ENCODE measurements at regions not wholly inside any gene's neighbourhood (a gene's known extent, or its start where the extent isn't known, plus 50 kb on each side); places are given as distances from the start of the nearest gene placed in this dataset.

DNA sequence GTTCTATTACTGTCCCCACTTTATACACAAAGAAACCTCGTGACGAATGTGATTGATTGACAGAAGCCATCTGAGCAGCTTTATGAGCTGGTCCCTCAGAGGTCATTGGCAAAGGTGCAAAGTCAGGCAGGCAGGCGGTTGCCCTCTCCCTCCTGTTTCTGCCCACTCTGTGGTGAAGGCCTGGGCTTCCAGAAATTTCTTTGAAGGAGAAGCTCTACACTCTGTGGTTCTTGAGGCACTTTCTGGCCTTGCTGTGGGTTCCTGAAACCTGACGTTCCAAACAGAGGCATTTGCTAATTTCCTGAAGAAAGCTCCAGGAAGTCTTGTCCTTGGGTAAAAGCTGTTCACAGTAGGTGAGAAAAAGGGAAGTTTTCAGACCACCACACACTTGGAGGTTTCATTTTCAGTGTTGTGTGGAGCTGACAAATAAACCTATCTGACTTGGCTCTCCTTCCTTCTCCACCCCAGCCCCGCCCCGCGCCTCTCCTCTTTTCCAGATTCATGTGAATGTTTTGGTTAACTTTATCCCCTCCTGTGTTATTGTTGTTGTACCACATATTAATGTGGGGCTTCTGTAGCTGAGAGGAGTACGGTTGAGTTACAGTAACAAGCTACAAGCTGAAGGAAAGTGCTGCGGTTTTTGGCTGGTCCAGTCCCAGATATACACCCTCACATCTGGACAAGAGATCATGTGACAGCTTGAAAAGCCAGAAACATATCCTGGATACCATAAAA, 274.1 kb downstream of the CLIC5 start:
- TF ChIP-seq, protein P1, sequence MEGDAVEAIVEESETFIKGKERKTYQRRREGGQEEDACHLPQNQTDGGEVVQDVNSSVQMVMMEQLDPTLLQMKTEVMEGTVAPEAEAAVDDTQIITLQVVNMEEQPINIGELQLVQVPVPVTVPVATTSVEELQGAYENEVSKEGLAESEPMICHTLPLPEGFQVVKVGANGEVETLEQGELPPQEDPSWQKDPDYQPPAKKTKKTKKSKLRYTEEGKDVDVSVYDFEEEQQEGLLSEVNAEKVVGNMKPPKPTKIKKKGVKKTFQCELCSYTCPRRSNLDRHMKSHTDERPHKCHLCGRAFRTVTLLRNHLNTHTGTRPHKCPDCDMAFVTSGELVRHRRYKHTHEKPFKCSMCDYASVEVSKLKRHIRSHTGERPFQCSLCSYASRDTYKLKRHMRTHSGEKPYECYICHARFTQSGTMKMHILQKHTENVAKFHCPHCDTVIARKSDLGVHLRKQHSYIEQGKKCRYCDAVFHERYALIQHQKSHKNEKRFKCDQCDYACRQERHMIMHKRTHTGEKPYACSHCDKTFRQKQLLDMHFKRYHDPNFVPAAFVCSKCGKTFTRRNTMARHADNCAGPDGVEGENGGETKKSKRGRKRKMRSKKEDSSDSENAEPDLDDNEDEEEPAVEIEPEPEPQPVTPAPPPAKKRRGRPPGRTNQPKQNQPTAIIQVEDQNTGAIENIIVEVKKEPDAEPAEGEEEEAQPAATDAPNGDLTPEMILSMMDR (IDR thresholded peaks at IDR 0.05) = no peak
- TF ChIP-seq POLR2A (IDR thresholded peaks at IDR 0.05) (no peak), POLR2AphosphoS5 (IDR thresholded peaks at IDR 0.05; ENCODE audit: insufficient read depth in 1 of 2, low read depth in 1 of 2) (no peak)

All from vagina (tissue), 2 donors.